M059J (cell line): ENCODE measurements at regions not wholly inside any gene's neighbourhood (a gene's known extent, or its start where the extent isn't known, plus 50 kb on each side); places are given as distances from the start of the nearest gene placed in this dataset.
"Not testable (repeated sequence)": the region's sequence is repeated elsewhere in the genome, so short reads cannot be mapped to it uniquely, and the experiment has no call there.

Experiments
- DNase-seq: peaks from one replicate; pipeline ENCODE4 v3.0.0-alpha.2; 2012; ENCODE audit warnings: low read depth

- no peak for DNase-seq
Observed at GRCh38 chr1:14259191-14259757, 339.2 kb upstream of the KAZN start.

GRCh38 chr1:14260480-14260879, 338.0 kb upstream of the KAZN start:
- no peak for DNase-seq

DNA sequence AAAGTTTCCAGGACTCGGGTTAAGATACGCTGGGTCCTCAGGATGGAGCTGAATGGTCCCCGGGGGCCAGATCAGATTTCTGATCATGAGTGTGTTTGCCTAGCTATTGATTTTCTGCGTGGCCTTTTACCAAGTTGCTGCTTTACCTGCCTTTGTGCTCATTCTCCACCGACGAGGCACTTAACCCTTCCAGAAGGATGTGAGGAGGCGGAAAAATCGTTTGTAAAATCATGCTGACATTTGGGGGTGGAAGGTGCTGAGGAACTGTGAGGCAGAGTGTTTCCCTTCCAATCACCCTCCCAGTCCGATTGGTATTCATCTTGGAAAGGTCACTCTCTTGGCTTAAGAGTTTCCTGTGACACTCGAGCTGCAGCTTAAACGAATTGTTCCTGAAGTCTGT, 337.1 kb upstream of the KAZN start:
- no peak for DNase-seq

DNA sequence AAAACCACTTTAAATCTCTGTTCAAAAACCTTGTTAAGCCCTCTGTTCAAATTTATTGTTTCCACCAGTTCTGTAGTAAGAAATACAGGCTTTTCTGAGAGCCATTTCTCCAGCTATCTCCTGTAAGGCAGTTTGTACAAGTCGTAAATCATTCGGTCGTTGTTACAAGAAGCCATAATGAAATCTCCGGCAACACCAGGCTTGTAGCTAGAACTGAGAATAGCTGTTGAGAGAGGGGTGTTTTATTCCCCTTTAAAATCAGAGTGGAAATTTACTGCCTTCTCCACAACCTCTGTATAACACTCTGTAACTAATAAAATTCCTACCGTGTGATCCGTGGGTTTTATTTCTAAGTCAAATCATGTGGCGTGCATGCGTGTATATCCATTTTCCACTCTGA, 335.8 kb upstream of the KAZN start:
- DNase-seq, result no peak

- no peak for DNase-seq
Observed at GRCh38 chr1:14263225-14263624, 335.3 kb upstream of the KAZN start.

GRCh38 chr1:14263671-14264070, 334.8 kb upstream of the KAZN start:
- no peak for DNase-seq

DNA sequence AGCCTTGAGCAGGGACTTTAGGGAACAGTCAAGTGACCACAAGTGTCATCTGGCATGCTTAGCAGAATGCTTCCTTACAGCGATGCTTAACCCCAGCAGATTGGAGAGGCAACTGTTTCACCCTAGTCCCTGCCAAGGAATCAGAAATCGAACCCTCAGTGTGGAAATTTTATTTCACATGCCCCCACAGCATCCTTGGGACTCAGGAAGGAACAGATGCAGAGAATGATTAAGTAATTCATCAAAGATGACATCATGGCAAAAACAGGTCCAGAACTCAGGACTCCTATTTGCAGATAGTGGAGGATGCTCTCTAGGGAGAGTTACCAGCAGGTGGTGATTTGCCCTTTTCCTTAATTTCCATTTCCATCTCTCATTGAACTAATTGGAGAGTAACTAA, 333.0 kb upstream of the KAZN start:
- DNase-seq, result no peak

GRCh38 chr1:14267991-14268390, 330.5 kb upstream of the KAZN start:
- DNase-seq, result peak; percentile 55

DNA sequence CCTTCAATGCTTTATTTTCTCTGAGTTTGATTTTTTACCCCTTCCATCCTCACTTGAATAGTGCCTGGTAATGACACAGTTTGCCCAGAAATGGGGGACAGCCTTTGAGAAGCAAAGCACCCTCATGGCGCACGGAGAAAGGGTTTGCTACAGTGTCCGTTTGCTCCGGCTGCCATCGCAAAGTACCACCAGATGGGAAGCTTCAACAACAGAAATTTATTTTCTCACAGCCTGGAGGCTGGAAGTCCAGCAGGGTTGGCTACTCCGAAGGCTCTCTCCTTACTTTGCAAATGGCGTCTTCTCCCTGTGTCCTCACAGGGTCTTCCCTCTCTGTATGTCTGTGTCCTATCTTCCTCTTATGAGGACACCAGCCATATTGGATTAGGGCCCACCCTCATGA, 327.7 kb upstream of the KAZN start:
- DNase-seq, result no peak

- DNase-seq, result no peak
Observed at GRCh38 chr1:14273811-14274210, 324.7 kb upstream of the KAZN start.

DNA sequence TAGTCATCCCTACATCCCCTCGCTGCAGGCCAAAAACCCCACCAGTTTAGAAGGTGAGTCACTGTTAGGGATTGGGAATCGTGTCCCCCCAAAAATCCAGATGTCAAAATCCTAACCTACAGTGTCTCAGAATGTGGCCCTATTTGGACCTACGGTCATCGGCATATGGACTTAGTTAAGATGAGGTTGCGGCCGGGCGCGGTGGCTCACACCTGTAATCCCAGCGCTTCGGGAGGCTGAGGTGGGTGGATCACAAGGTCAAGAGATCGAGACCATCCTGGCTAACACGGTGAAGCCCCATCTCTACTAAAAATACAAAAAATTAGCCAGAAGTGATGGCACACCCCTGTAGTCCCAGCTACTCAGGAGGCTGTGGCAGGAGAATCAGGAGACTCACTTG, 318.6 kb upstream of the KAZN start:
- DNase-seq, result not testable (repeated sequence)

GRCh38 chr1:14280909-14281308, 317.6 kb upstream of the KAZN start:
- no peak for DNase-seq

DNA sequence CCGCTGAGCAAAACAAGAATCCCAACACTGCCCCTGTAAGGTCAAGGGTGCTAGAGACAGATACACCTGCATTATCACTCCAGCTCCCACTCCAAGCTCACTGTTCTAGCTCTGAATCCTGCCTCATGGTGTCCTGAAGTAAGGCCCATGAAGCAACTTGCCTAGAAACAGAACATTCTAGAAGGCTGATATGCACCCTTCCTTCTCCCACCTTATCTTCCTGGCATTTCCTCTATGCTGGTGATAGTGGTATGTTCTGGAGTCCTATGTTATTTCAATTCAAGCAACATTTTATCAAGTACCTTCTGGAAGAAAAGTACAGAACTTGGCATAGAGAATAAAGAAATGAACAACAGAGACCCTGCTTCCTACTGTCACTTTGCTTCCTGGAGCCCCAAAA, 317.1 kb upstream of the KAZN start:
- no peak for DNase-seq

- peak; percentile 83 for DNase-seq
Observed at GRCh38 chr1:14282707-14283106, 315.8 kb upstream of the KAZN start.

DNA sequence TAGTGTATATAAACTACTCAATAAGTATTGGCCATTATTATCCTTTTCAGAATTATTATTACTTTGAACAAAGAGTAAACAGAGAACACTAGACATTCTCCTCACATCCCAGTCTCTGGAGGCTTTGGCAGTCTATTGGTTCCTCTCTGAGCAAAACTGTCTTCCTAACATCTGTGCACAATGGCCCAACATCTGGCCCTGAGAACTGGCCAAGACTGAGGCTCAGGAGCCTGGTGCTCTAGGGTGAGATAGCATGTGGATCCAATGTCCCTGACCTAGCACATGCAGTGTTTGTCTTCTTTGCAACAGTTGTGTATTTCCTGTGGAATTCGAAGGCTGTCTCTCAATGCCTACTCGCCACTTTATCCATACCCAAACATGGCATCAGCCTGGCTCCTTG, 313.2 kb upstream of the KAZN start:
- no peak for DNase-seq

DNA sequence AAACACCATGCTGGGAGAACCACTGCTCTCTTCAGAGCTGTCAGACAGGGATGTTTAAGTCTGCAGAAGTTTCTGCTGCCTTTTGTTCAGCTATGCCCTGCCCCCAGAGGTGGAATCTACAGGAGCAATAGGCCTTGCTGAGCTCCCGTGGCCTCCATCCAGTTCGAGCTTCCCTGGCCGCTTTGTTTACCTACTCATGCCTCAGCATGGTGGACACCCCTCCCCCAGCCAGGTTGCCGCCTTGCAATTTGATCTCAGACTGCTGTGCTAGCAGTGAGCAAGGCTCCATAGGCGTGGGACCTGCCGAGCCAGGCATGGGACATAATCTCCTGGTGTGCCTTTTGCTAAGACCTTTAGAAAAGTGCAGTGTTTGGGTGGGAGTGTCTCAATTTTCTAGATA, 307.3 kb upstream of the KAZN start:
- DNase-seq, result peak; percentile 71

GRCh38 chr1:14292520-14292919, 306.0 kb upstream of the KAZN start:
- no peak for DNase-seq

DNA sequence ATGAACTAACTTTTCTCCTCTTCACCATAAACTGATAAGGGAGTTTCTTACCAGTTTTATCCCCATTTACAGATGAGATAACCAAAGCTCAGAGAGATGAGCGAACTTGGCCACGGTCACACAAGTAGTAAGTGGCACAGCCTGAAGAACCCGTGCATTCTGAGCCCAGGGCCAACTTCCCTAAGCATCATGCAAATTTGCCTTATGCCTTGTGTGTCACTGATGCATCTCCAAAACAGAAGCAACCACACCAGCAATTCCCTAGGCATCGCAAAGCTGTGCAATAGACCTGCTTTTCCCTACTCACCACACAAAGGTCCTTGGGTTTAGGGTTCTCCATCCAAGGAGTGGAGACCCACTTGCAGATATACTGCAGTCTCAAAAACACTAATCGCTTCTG, 304.5 kb upstream of the KAZN start:
- DNase-seq, result no peak

DNA sequence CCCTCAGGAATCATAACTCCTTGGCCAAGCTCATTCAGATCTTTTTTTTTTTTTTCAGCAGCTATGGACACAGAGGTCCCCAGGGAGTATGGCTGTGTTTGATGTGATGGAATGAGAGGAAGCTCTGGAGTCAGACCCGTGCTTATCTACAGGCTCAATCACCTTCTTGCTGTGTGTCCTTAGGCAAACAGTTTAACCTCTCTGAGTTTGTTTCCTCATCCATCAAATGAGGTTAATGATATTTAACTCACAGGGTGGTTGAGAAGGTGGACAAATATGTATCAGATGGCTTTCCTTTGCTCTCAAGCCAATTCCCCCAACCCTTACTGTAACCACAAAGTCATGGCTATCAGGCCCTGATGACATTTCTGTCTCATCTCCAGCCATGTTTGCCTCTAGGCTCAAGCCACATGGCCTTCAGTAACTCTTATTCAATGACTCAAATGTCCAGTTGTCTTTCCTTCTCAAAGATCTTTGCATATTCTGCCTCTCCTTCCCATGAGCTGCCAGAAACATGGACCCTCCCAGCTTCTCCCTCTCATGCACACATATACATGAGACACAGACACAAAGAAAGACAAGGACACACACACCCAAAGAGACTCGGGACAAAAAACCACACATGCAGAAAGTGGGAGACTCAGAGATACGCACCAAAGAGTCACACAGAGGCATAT, 303.5 kb upstream of the KAZN start:
- peak; percentile 35 for DNase-seq

DNA sequence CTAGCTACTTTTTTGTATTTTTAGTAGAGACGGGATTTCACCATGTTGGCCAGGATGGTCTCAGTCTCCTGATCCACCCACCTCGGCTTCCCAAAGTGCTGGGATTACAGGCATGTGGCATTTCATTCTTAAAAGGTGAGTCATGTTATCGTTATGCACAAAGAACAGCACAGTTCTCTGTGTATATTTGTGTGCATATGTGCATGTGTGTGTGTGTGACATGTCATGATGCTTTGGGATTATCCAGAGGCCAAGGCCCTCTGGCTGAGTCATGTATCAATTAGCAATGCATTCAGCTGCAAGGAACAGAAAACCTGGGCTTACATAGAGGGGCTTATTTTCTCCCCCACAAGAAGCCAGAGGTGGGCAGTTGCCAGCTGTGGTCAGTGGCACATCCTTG, 301.7 kb upstream of the KAZN start:
- DNase-seq, result peak; percentile 76

DNA sequence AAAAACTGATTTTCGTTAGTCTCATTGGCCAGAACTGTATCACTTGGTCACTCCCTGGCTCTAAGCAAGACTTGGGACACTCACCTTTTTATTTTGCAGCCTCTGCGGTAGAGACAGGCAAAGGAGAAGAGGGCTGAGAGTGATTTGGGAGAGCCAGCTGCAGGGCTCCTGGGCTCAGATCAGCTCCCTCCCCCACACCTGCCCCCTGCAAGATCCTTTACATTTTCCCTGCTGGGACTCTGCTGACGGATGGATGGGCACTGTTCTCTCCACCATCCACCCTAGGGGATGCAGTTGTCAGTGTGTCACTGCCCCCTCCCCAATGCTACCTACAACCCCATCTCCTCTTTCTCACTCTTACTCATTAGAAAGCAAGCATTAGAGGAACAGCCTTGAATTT, 301.1 kb upstream of the KAZN start:
- DNase-seq, result no peak

DNA sequence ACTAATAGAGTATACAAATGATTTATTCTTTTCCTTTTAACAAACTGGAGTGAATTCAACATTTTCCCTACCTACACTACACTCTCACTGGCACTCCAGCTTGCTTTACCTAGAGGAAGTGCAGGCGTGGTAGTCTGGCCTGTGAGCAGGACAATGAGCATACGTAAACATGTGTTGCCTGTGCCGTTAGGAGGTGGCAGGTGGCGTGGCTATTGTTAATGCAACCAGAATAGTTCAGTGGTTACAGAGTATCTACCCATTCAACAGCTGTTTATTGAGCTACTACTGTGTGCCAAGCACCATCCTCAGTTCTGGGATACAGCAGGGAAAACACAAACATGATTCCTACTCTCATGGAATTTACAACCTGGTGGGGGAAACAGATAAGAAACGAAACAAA, 299.7 kb upstream of the KAZN start:
- DNase-seq, result no peak

DNA sequence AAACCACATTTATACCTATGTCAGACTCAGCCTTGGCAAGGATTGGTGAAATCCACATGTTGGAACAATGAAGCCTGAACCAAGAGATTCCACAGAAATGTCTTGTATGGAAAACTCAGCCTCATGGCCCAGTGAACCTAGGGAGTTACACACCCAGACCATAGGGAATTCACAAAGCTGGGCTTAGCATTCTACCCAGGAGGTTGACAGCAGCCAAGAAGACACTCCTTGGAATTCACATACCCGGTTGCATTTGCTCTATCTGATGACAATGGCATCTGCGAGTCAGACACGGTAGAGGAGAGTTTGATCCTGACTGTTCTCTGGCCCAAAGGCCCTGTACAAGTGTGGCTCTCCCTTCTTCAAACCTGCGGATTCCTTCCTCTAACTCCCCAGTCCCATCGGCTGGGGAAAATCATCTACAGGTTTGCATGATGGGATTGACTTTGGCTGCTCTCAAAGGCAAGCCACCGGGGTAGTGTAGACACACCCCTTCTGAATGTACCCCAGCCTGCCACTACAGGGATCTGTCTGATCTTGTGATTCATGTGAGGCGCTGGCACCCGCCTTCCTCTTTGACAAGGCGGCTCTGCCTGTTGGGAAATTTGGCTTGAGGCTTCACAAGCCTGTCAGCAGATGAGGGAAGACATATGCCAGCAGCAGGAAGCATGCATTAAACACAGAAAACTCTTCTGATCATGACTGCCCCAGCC, 297.3 kb upstream of the KAZN start:
- peak; percentile 36 for DNase-seq

DNA sequence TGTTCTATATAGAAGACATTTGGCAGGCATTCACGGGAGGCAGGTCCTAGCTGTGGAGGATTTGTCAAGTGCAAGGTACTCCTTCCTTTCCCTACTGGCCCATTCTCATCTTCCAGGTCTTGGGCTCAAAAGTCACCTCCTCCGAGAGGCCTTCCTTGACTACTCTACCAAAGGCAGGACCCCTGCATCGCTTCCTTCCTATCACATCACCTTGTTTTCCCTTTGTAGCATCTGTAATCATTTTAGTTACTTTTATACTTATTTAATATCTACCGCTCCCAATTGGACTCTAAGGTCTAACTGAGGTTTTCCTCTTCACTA, 296.8 kb upstream of the KAZN start:
- DNase-seq, result no peak
